ENCODE measurements at regions not wholly inside any gene's neighbourhood (a gene's known extent, or its start where the extent isn't known, plus 50 kb on each side); places are given as distances from the start of the nearest gene placed in this dataset.

GRCh38 chr14:101328412-101329028 is 232.8 kb upstream of the DIO3 start (continued):
- TF ChIP-seq, protein P1, sequence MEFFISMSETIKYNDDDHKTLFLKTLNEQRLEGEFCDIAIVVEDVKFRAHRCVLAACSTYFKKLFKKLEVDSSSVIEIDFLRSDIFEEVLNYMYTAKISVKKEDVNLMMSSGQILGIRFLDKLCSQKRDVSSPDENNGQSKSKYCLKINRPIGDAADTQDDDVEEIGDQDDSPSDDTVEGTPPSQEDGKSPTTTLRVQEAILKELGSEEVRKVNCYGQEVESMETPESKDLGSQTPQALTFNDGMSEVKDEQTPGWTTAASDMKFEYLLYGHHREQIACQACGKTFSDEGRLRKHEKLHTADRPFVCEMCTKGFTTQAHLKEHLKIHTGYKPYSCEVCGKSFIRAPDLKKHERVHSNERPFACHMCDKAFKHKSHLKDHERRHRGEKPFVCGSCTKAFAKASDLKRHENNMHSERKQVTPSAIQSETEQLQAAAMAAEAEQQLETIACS (CRISPR knock-in tag; IDR thresholded peaks at IDR 0.05) = no peak
- TF ChIP-seq CEBPB (IDR thresholded peaks at IDR 0.05; ENCODE audit: borderline replicate concordance, low read depth, low read length) (peak; percentile 28; the same call in 1 of the 2 replicates), DNMT3B (CRISPR knock-in tag; conservative IDR thresholded peaks at IDR 0.05) (no peak), ZIK1 (CRISPR knock-in tag; IDR thresholded peaks at IDR 0.05; ENCODE audit: borderline replicate concordance, low read depth) (no peak), SP140L (CRISPR knock-in tag; IDR thresholded peaks at IDR 0.05; ENCODE audit: borderline replicate concordance) (no peak)

DNA sequence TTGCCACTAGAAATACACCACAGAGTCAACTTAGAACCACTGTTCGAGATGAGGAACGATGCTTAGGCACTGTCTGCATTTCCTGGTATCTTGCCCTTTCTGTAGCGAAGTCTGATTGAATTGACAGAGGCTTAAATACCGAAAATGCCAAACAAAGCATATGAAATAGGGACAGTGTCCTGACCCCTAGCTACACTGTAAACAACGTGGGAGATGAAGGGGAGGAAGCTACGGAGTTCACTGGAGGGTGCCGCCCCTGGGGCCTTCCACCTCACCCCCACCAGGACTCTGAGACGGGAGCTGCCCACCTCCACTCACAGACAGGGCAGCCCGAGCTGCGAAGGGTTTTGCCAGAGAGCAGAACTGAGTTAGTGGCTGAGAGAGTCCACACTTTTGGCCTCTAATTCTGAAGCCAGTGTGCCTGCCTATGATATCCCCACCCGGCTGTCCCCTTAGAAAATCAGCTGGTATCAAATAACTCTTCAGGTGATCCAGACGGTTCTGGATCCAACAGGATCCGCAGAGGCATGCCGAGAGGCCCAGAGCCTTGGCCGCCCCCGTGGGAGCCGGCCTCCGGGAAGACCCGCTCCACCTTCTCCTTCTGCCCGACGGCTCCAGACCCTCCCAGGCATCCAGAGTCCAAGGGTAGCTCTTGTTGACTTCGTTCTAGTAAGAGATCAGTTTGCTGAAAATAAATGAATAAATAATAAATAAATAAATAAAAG is 230.7 kb upstream of the DIO3 start:
- WGBS (ENCODE audit: low lambda C conversion rate) = 48% methylated on average over 17 of the region's 22 CpGs
- DNase-seq (ENCODE audit: low spot score) (peak; percentile 80), FAIRE-seq (peak; percentile 81), ATAC-seq (peak; percentile 75)
- in situ Hi-C loops (cut with HindIII; ENCODE audit: extremely low pct_ligation_motif_present, low pct_unique_long_range_greater_than_20kb) = no loop called here
- peaks cover 88% of the 10 kb centered on the region for H3K4me1 ChIP-seq (ENCODE audit: insufficient read depth, low read length)
- peak overlapping the region; percentile 36 for H3K27ac ChIP-seq (ENCODE audit: extremely low read length, insufficient read depth, low read length)
- peak overlapping the region; percentile 49; the same call in 1 of the 2 replicates for H3K4me2 ChIP-seq (ENCODE audit: low read depth, low read length)
- no peaks in the 10 kb centered on the region for H3K9me3 ChIP-seq (ENCODE audit: low read length)
- CTCF ChIA-PET (ENCODE audit: low intra/inter-chr PET ratio, low total read pairs) = no interaction called here
- no peak overlapping the region for H2AFZ ChIP-seq (ENCODE audit: low read length)
- no TSS peak for BruUV-seq (replicated peaks)
- no peaks in the 10 kb centered on the region for H3K36me3 ChIP-seq (replicated peaks in 1 of 2; ENCODE audit: control insufficient read depth in 1 of 2, insufficient read depth in 2 of 2, low read length in 2 of 2)
- no peaks in the 10 kb centered on the region for H4K20me1 ChIP-seq (ENCODE audit: insufficient read depth, low read length)
- peak overlapping the region; percentile 16; the same call in 1 of the 2 replicates for H3K9ac ChIP-seq (ENCODE audit: insufficient read depth, low read depth, low read length)
- H3K27me3 ChIP-seq (ENCODE audit: control insufficient read depth in 1 of 2, insufficient read depth in 2 of 2, low read length in 2 of 2) = no peaks in the 10 kb centered on the region; a peak in 1 of 5 replicates
- POLR2A ChIA-PET = interaction anchor here (3.5 kb wide), 1 partner anchor 42 kb away, joined by 51 read pairs; no protein-coding TSS in a partner anchor
- H3K79me2 ChIP-seq (ENCODE audit: insufficient read depth, low read length) = no peaks in the 10 kb centered on the region
- intact Hi-C loops (cut with micrococcal nuclease; ENCODE audit: unreplicated experiment) = no loop called here
- H3K4me3 ChIP-seq (replicated peaks in 1 of 3; ENCODE audit: insufficient read depth in 1 of 3, low read depth in 2 of 3, low read length in 3 of 3) = no peak overlapping the region
- TF ChIP-seq ZKSCAN8 (CRISPR knock-in tag; IDR thresholded peaks at IDR 0.05; ENCODE audit: borderline replicate concordance) (0 out of 2 replicates have a peak, but pooled peaks have one; percentile 27), ZFX (CRISPR knock-in tag; IDR thresholded peaks at IDR 0.05; ENCODE audit: low read depth) (peak; percentile 49; the same call in 1 of the 2 replicates), PPARG (CRISPR knock-in tag; conservative IDR thresholded peaks at IDR 0.05) (peak; percentile 43; the same call in 1 of the 2 replicates), MLLT10 (CRISPR knock-in tag; IDR thresholded peaks at IDR 0.05) (no peak), ZNF263 (CRISPR knock-in tag; IDR thresholded peaks at IDR 0.05) (peak; percentile 64; the same call in 1 of the 2 replicates), MEIS2 (CRISPR knock-in tag; IDR thresholded peaks at IDR 0.05) (peak; percentile 79), ELF1 (CRISPR knock-in tag; IDR thresholded peaks at IDR 0.05) (0 out of 2 replicates have a peak, but pooled peaks have one; percentile 42), YEATS4 (CRISPR knock-in tag; IDR thresholded peaks at IDR 0.05; ENCODE audit: borderline replicate concordance) (peak; percentile 40; the same call in 1 of the 2 replicates), AGO2 (optimal IDR thresholded peaks at IDR 0.05; ENCODE audit: low read depth, low read length) (no peak), ZNF331 (CRISPR knock-in tag; IDR thresholded peaks at IDR 0.05) (peak; percentile 60; the same call in 1 of the 2 replicates), HOMEZ (CRISPR knock-in tag; IDR thresholded peaks at IDR 0.05; ENCODE audit: low read depth) (peak; percentile 28; the same call in 1 of the 2 replicates)
- TF ChIP-seq, protein P2, sequence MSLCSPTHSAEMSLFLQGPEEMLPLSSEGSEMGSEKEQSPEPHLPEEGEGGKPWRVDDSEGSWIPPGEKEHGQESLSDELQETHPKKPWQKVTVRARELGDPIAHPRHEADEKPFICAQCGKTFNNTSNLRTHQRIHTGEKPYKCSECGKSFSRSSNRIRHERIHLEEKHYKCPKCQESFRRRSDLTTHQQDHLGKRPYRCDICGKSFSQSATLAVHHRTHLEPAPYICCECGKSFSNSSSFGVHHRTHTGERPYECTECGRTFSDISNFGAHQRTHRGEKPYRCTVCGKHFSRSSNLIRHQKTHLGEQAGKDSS (CRISPR knock-in tag; IDR thresholded peaks at IDR 0.05; ENCODE audit: borderline replicate concordance, low read depth) = 0 out of 2 replicates have a peak, but pooled peaks have one; percentile 18
